ENCODE measurements at regions not wholly inside any gene's neighbourhood (a gene's known extent, or its start where the extent isn't known, plus 50 kb on each side); places are given as distances from the start of the nearest gene placed in this dataset.
A peak's percentile ranks its signal among the peaks of the same experiment; 100 is the strongest.

DNA sequence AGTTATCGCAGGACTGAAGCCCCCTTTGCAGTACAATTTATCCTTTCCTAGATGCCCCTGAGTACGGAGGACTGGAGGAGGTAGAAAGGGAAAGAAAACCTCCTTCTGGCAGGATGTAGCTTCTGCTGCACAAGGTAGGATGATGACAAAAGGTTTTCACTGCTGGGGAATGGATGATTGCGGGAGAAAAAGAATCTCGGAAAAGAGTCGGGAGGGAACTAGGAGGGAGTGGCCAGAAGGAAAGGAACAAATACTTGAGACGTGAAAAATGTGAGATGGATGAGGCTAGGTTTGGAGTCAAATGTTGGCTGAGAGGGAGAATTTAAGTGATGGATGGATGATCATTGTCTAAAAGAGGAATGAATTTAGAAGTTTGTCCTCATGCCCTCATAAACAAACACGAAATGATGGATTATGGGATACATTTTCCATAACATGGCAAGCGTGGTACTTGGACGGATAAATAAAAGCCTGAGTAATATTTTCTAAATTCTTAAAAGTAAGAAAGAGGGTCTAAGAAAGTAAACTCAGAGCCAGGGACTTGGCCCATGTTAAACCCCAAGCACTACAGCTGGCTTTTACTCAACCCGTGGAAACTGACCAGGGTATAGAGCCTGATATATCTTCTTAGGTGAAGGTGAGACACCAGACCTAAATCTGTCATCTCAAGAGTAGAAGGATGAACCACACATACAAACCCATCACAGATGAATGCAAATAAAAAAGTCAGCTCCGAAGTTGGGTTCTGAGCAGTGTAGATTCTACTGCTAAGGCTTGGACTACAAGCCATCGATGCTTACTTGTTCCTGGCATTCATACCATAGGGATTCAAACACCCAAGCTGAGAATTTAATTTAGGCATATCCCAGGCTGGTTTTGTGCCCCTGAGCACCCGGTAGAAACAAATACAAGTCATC is 72.4 kb downstream of the HFE start:
- Histone ChIP-seq H3K27ac (ENCODE audit: low read length in 2 of 2) (peak overlapping the region; percentile 73), H3K4me3 (ENCODE audit: control extremely low read depth in 1 of 5, extremely low read depth in 1 of 5, insufficient read depth in 1 of 5, low read depth in 2 of 5, low read length in 4 of 5) (peak overlapping the region; percentile 68 to 100 (median 89)), H3K4me1 (ENCODE audit: control insufficient read depth in 2 of 2, insufficient read depth in 2 of 2, low read length in 2 of 2) (peaks cover 29 to 32% of the 10 kb centered on the region in 2 donors), H3K36me3 (replicated peaks in 1 of 2; ENCODE audit: control extremely low read depth in 1 of 2, control insufficient read depth in 1 of 2, extremely low read depth in 1 of 2, insufficient read depth in 2 of 2, low read length in 1 of 2) (peaks cover 0 to 5% of the 10 kb centered on the region in 2 experiments), H4K20me1 (ENCODE audit: control insufficient read depth, insufficient read depth, low read length, poor library complexity, severe bottlenecking) (peaks cover 23% of the 10 kb centered on the region), H3K4me2 (replicated peaks; ENCODE audit: low read depth, low read length, poor library complexity, severe bottlenecking) (peak overlapping the region; percentile 86), H3K79me2 (ENCODE audit: control insufficient read depth, insufficient read depth, low read length) (peaks cover 63% of the 10 kb centered on the region), H2AFZ (ENCODE audit: insufficient read depth, low read depth, low read length, poor library complexity, severe bottlenecking) (peak overlapping the region; percentile 24), H3K9ac (ENCODE audit: low read length) (peak overlapping the region; percentile 84), H3K27me3 (replicated peaks in 1 of 4; ENCODE audit: control extremely low read depth in 1 of 4, control insufficient read depth in 3 of 4, insufficient read depth in 4 of 4, low read length in 3 of 4) (no peaks in the 10 kb centered on the region), H3K9me3 (ENCODE audit: control extremely low read depth in 1 of 3, control insufficient read depth in 2 of 3, insufficient read depth in 1 of 3, low read length in 2 of 3) (peaks cover 0 to 5% (median 0%) of the 10 kb centered on the region in 3 donors)
- Mint-ChIP-seq H3K4me3 (peak overlapping the region; percentile 89), H3K4me1 (peaks cover 47% of the 10 kb centered on the region), H3K27me3 (no peaks in the 10 kb centered on the region), H3K27ac (peak overlapping the region; percentile 96), H3K9me3 (ENCODE audit: insufficient read depth) (no peaks in the 10 kb centered on the region)
- 12% methylated on average over 5 of the region's 13 CpGs for WGBS (ENCODE audit: insufficient coverage)
- CTCF ChIA-PET, result interaction anchor here (0.7 to 5.1 kb wide), 19 partner anchors 10 to 1734 kb away, joined by 3 to 69 read pairs (median 4); a partner anchor contains a TSS
- DNase-seq, result peak; percentile 40
- POLR2A ChIA-PET, result interaction anchor here (0.6 to 7.2 kb wide), 28 partner anchors 8 to 1712 kb away, joined by 3 to 481 read pairs (median 38); a partner anchor contains a TSS
- TF ChIP-seq EZH2 (IDR thresholded peaks at IDR 0.05; ENCODE audit: borderline replicate concordance, insufficient read depth, low read depth, low read length, poor library complexity, severe bottlenecking), result no peak
- TF ChIP-seq, protein P1, sequence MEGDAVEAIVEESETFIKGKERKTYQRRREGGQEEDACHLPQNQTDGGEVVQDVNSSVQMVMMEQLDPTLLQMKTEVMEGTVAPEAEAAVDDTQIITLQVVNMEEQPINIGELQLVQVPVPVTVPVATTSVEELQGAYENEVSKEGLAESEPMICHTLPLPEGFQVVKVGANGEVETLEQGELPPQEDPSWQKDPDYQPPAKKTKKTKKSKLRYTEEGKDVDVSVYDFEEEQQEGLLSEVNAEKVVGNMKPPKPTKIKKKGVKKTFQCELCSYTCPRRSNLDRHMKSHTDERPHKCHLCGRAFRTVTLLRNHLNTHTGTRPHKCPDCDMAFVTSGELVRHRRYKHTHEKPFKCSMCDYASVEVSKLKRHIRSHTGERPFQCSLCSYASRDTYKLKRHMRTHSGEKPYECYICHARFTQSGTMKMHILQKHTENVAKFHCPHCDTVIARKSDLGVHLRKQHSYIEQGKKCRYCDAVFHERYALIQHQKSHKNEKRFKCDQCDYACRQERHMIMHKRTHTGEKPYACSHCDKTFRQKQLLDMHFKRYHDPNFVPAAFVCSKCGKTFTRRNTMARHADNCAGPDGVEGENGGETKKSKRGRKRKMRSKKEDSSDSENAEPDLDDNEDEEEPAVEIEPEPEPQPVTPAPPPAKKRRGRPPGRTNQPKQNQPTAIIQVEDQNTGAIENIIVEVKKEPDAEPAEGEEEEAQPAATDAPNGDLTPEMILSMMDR (IDR thresholded peaks at IDR 0.05), result no peak
- no peak for ATAC-seq (ENCODE audit: low read depth)
- intact Hi-C loops (cut with micrococcal nuclease), result loop anchor here (1.0 to 10.0 kb wide), 4 partner anchors 12 to 1678 kb away; partner anchors contain the start of gene ZNF184

Measured in B cell (primary cell).